ENCODE measurements at regions not wholly inside any gene's neighbourhood (a gene's known extent, or its start where the extent isn't known, plus 50 kb on each side); places are given as distances from the start of the nearest gene placed in this dataset.

DNA sequence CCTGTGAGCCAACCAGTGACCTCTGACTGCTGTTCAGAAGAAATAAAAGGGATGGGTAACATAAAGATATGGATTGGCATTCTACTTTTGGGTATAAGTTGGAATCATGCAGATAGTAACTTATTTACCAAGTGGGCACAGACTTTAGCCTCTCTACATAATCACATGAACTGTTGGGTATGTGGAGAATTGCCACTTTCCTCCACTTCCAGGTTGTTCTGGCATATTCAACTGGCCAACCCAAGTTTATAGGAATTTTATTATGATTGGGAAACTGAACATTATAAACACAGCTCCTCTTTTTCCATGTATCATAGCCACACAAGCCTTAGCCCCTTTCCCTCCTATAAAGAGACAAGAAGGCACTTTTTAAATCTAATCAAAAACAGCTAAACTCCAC, 179.3 kb downstream of the RNF152 start (continued):
- TF ChIP-seq MYNN (IDR thresholded peaks at IDR 0.05) = no peak
- no peak for TF ChIP-seq MYNN (CRISPR knock-in tag; IDR thresholded peaks at IDR 0.05)
- TF ChIP-seq BDP1 (IDR thresholded peaks at IDR 0.05; ENCODE audit: insufficient read depth, insufficient read length) = no peak
- TF ChIP-seq KLF1 (tag; IDR thresholded peaks at IDR 0.05) = no peak
- TF ChIP-seq HNRNPH1 (optimal IDR thresholded peaks at IDR 0.05; ENCODE audit: low read depth, low read length) = no peak
- no peak for TF ChIP-seq ZBTB9 (CRISPR knock-in tag; IDR thresholded peaks at IDR 0.05)
- TF ChIP-seq PREB (CRISPR knock-in tag; IDR thresholded peaks at IDR 0.05) = no peak
- TF ChIP-seq RBM14 (IDR thresholded peaks at IDR 0.05; ENCODE audit: borderline replicate concordance, insufficient read depth, low read depth, low read length) = no peak
- TF ChIP-seq ZNF778 (CRISPR knock-in tag; IDR thresholded peaks at IDR 0.05) = no peak

- intact Hi-C loops (cut with micrococcal nuclease) (no loop called here), in situ Hi-C loops (cut with MboI) (no loop called here)
- no peaks in the 10 kb centered on the region for H3K9me1 ChIP-seq (ENCODE audit: control insufficient read depth, insufficient read depth, low read length)
- no peak overlapping the region for H3K4me2 ChIP-seq (ENCODE audit: insufficient read depth, low read length)
- ChIA-PET POLR2A (interaction anchor here (0.6 to 0.7 kb wide), 2 partner anchors 123 to 356 kb away, joined by 3 to 4 read pairs; no protein-coding TSS in a partner anchor), CTCF (ENCODE audit: low intra/inter-chr PET ratio) (no interaction called here)
- H3K27me3 ChIP-seq (ENCODE audit: control insufficient read depth in 2 of 2, insufficient read depth in 2 of 2, low read length in 2 of 2) = no peaks in the 10 kb centered on the region
- 0% methylated on average over 1 of the region's 1 CpG for WGBS (ENCODE audit: insufficient coverage, low coverage, missing lambda C conversion rate)
- H4K20me1 ChIP-seq (replicated peaks; ENCODE audit: control insufficient read depth, insufficient read depth, low read length) = no peaks in the 10 kb centered on the region
- H3K36me3 ChIP-seq (ENCODE audit: control insufficient read depth, insufficient read depth, low read length) = no peaks in the 10 kb centered on the region
- no peaks in the 10 kb centered on the region for H3K9me3 ChIP-seq (replicated peaks; ENCODE audit: control insufficient read depth, insufficient read depth, low read depth, low read length)
- no peaks in the 10 kb centered on the region for H3K79me2 ChIP-seq (ENCODE audit: control insufficient read depth, insufficient read depth, low read length)
- no peak overlapping the region for H3K27ac ChIP-seq (ENCODE audit: extremely low read depth, low read depth, low read length)
- ATAC-seq = no peak
- FAIRE-seq = no peak
- no peak for DNase-seq (ENCODE audit: extremely low read depth in 1 of 4, low spot score in 3 of 4)
- no TSS peak for BruUV-seq (replicated peaks)
- H3K9ac ChIP-seq (ENCODE audit: insufficient read depth in 1 of 2, low read depth in 2 of 2, low read length in 2 of 2) = no peak overlapping the region
- H2AFZ ChIP-seq (ENCODE audit: low read depth, low read length) = no peak overlapping the region
- no peaks in the 10 kb centered on the region for H3K4me1 ChIP-seq (replicated peaks in 1 of 2; ENCODE audit: control insufficient read depth in 2 of 2, insufficient read depth in 2 of 2, low read length in 2 of 2)
- H3K4me3 ChIP-seq = no peak overlapping the region
- TF ChIP-seq TAF1 (IDR thresholded peaks at IDR 0.05; ENCODE audit: control insufficient read depth, extremely low read depth, insufficient read depth, low read length, severe bottlenecking) (no peak), ZNF586 (CRISPR knock-in tag; conservative IDR thresholded peaks at IDR 0.05) (no peak), LCOR (CRISPR knock-in tag; IDR thresholded peaks at IDR 0.05) (no peak), SMARCB1 (IDR thresholded peaks at IDR 0.05; ENCODE audit: insufficient read length, low read depth) (no peak), SRSF1 (IDR thresholded peaks at IDR 0.05; ENCODE audit: low read depth, low read length) (no peak), NEUROD1 (IDR thresholded peaks at IDR 0.05; ENCODE audit: borderline replicate concordance, low read depth, low read length, partially characterized antibody) (no peak), CREB3L1 (IDR thresholded peaks at IDR 0.05; ENCODE audit: borderline replicate concordance, low read depth) (no peak), ZNF707 (CRISPR knock-in tag; conservative IDR thresholded peaks at IDR 0.05) (no peak), TBP (optimal IDR thresholded peaks at IDR 0.05; ENCODE audit: low read depth, low read length) (no peak), TAL1 (IDR thresholded peaks at IDR 0.05) (peak; percentile 16; the same call in 1 of the 2 replicates), NFRKB (IDR thresholded peaks at IDR 0.05; ENCODE audit: low read depth) (no peak), GTF2F1 (IDR thresholded peaks at IDR 0.05; ENCODE audit: low read depth, low read length) (no peak)
Measured at GRCh38 chr18:61710082-61710620, 182.7 kb downstream of the RNF152 start.

All from K562 (cell line).